Breast epithelium (tissue), 4 donors: ENCODE measurements at regions not wholly inside any gene's neighbourhood (a gene's known extent, or its start where the extent isn't known, plus 50 kb on each side); places are given as distances from the start of the nearest gene placed in this dataset.
A peak's percentile ranks its signal among the peaks of the same experiment; 100 is the strongest.

Experiments
- DNase-seq, 2 donors: peaks; one replicate each; pipeline ENCODE4 v3.0.0-alpha.2; 2019; ENCODE audit warnings: low spot score in 2 of 2
- H3K27ac ChIP-seq, 2 donors: fragments of 200-600 bp; sonication (generic) in 1 of 2; one replicate each; pipeline ENCODE4 v1.5.1; 2016 to 2019; ENCODE audit warnings: mild to moderate bottlenecking in 1 of 2
- H3K27me3 ChIP-seq, 2 donors: fragments of 200-600 bp; sonication (generic) in 1 of 2; one replicate each; pipeline versions ENCODE4 v1.5.1 to v1.6.0; 2017 to 2019; ENCODE audit warnings: control low read depth in 1 of 2, mild to moderate bottlenecking in 1 of 2
- H3K36me3 ChIP-seq: fragments of 200-600 bp; one replicate; pipeline ENCODE4 v1.5.1; 2019
- H3K4me1 ChIP-seq, 2 donors: fragments of 200-600 bp; sonication (generic); one replicate each; pipeline ENCODE4 v1.5.1; 2016 to 2019; ENCODE audit warnings: control low read depth in 1 of 2
- H3K4me3 ChIP-seq, 3 donors: fragments of 200-600 bp; sonication (generic); 1 replicate in 2 of 3; 2 replicates in 1 of 3; pipeline ENCODE4 v1.5.1; 2016 to 2019; ENCODE audit warnings: mild to moderate bottlenecking in 3 of 3, moderate library complexity in 2 of 3
- H3K9me3 ChIP-seq, 2 donors: fragments of 200-600 bp; sonication (generic) in 1 of 2; one replicate each; pipeline ENCODE4 v1.5.1; 2016 to 2019; ENCODE audit warnings: control low read depth in 1 of 2
- CTCF ChIP-seq, 3 donors: fragments of 450-650 bp; IDR thresholded peaks; one replicate each; pipeline ENCODE4 v1.5.1; 2016 to 2017; ENCODE audit warnings: antibody characterized with exemption in 3 of 3, mild to moderate bottlenecking in 3 of 3, moderate library complexity in 3 of 3
- POLR2A ChIP-seq: fragments of 450-650 bp; IDR thresholded peaks from one replicate; pipeline ENCODE4 v1.6.1; 2016; ENCODE audit warnings: antibody characterized with exemption, mild to moderate bottlenecking, moderate library complexity
- POLR2AphosphoS5 ChIP-seq, 3 donors: sonication (generic); formaldehyde crosslinking; IDR thresholded peaks; one replicate each; pipeline ENCODE4 v1.6.1; 2017; ENCODE audit warnings: antibody characterized with exemption in 3 of 3
- intact Hi-C: fragments of 100-400 bp; cut with DNase I; formaldehyde crosslinking; loops from one replicate; pipeline ENCODE4 v1.15.1; 2023; ENCODE audit warnings: low total_unique reads

GRCh38 chr2:172293952-172294351, 133.4 kb upstream of the ITGA6 start:
- Histone ChIP-seq H3K36me3 (no peaks in the 10 kb centered on the region), H3K27ac (peak overlapping the region in 1 of 2 donors; percentile 48), H3K9me3 (no peaks in the 10 kb centered on the region), H3K27me3 (no peaks in the 10 kb centered on the region), H3K4me3 (no peak overlapping the region), H3K4me1 (no peaks in the 10 kb centered on the region)
- intact Hi-C loops = no loop called here
- TF ChIP-seq CTCF (IDR thresholded peaks at IDR 0.05) (no peak), POLR2AphosphoS5 (IDR thresholded peaks at IDR 0.05) (peak in 1 of 3 donors; percentile 44)
- peak; percentile 61 for DNase-seq

- Histone ChIP-seq H3K27me3 (no peaks in the 10 kb centered on the region), H3K36me3 (no peaks in the 10 kb centered on the region), H3K27ac (no peak overlapping the region), H3K9me3 (no peaks in the 10 kb centered on the region), H3K4me3 (no peak overlapping the region), H3K4me1 (no peaks in the 10 kb centered on the region)
- intact Hi-C loops = no loop called here
- DNase-seq = no peak
- no peak for TF ChIP-seq POLR2AphosphoS5 (IDR thresholded peaks at IDR 0.05)
- TF ChIP-seq CTCF (IDR thresholded peaks at IDR 0.05) = no peak
- TF ChIP-seq POLR2A = no peak
Observed at GRCh38 chr2:172294983-172295382, 132.4 kb upstream of the ITGA6 start.

GRCh38 chr2:172295677-172296076, 131.7 kb upstream of the ITGA6 start:
- H3K27me3 ChIP-seq = no peaks in the 10 kb centered on the region
- no peak overlapping the region for H3K4me3 ChIP-seq
- DNase-seq = no peak
- H3K36me3 ChIP-seq = no peaks in the 10 kb centered on the region
- H3K9me3 ChIP-seq = no peaks in the 10 kb centered on the region
- intact Hi-C loops = no loop called here
- TF ChIP-seq POLR2A (no peak), CTCF (IDR thresholded peaks at IDR 0.05) (no peak), POLR2AphosphoS5 (IDR thresholded peaks at IDR 0.05) (no peak)
- no peak overlapping the region for H3K27ac ChIP-seq
- H3K4me1 ChIP-seq = no peaks in the 10 kb centered on the region

- Histone ChIP-seq H3K9me3 (no peaks in the 10 kb centered on the region), H3K27ac (no peak overlapping the region), H3K4me3 (no peak overlapping the region), H3K4me1 (no peaks in the 10 kb centered on the region), H3K36me3 (no peaks in the 10 kb centered on the region), H3K27me3 (no peaks in the 10 kb centered on the region)
- no peak for TF ChIP-seq POLR2AphosphoS5 (IDR thresholded peaks at IDR 0.05)
- no peak for TF ChIP-seq POLR2A
- TF ChIP-seq CTCF (IDR thresholded peaks at IDR 0.05) = no peak
- intact Hi-C loops = no loop called here
- DNase-seq = no peak
Observed at GRCh38 chr2:172296267-172297046, 130.9 kb upstream of the ITGA6 start.

- Histone ChIP-seq H3K36me3 (no peaks in the 10 kb centered on the region), H3K27ac (no peak overlapping the region), H3K4me1 (no peaks in the 10 kb centered on the region), H3K27me3 (no peaks in the 10 kb centered on the region), H3K4me3 (no peak overlapping the region), H3K9me3 (no peaks in the 10 kb centered on the region)
- intact Hi-C loops = no loop called here
- TF ChIP-seq POLR2AphosphoS5 (IDR thresholded peaks at IDR 0.05) = no peak
- TF ChIP-seq POLR2A = no peak
- no peak for TF ChIP-seq CTCF (IDR thresholded peaks at IDR 0.05)
- no peak for DNase-seq
Observed at GRCh38 chr2:172297531-172297930, 129.9 kb upstream of the ITGA6 start.
